Ectodermal cell (in vitro differentiated cells): ENCODE measurements at regions not wholly inside any gene's neighbourhood (a gene's known extent, or its start where the extent isn't known, plus 50 kb on each side); places are given as distances from the start of the nearest gene placed in this dataset.

Source experiments
- H3K27ac ChIP-seq: 2 replicates; pipeline ENCODE4 v1.7.0; 2013; ENCODE audit warnings: mild to moderate bottlenecking, low read depth, low read length; ENCODE audit not compliant: insufficient read depth, poor library complexity, severe bottlenecking
- H3K27me3 ChIP-seq: 2 replicates; pipeline ENCODE4 v1.7.0; 2013; ENCODE audit warnings: mild to moderate bottlenecking, low read length; ENCODE audit not compliant: insufficient read depth, control insufficient read depth, poor library complexity, severe bottlenecking
- H3K36me3 ChIP-seq: one replicate; pipeline ENCODE4 v1.7.0; 2013; ENCODE audit warnings: low read length; ENCODE audit not compliant: control insufficient read depth, insufficient read depth
- H3K4me1 ChIP-seq: one replicate; pipeline ENCODE4 v1.7.0; 2013; ENCODE audit warnings: low read length; ENCODE audit not compliant: control insufficient read depth, insufficient read depth
- H3K4me3 ChIP-seq: 2 replicates; pipeline ENCODE4 v1.7.0; 2013; ENCODE audit warnings: low read depth, low read length, control low read depth; ENCODE audit not compliant: insufficient read depth
- H3K9me3 ChIP-seq: 2 replicates; pipeline ENCODE4 v1.7.0; 2013; ENCODE audit warnings: mild to moderate bottlenecking, low read length, moderate library complexity; ENCODE audit not compliant: control insufficient read depth
- WGBS, 2 experiments: methylation state at CpG; one replicate each; pipeline ENCODE4 v1.1.7; 2013; ENCODE audit warnings: missing lambda C conversion rate in 2 of 2; 5-methylcytosine and 5-hydroxymethylcytosine counted together

DNA sequence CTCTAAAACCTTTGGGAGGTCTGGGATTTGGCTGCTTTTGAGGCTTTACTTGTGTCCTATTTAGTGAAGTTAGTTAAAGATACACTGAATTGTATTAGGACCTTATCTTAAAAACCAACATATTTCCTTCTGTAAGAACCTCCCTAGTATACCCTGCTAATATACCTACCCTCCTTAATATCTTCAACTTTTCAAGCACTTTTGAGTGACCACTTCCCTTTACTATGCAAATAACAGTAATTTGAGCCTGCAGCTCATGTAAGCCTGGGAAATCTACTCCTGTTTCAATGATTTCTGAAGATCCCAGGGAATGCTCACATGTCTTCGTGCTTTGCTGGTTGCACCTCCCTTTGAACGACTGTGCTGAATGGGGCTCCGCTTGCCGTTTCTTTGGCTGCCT is 358.5 kb downstream of the YTHDC2 start:
- no peaks in the 10 kb centered on the region for H3K27me3 ChIP-seq
- no peaks in the 10 kb centered on the region for H3K4me1 ChIP-seq
- H3K36me3 ChIP-seq = no peaks in the 10 kb centered on the region
- no peaks in the 10 kb centered on the region for H3K9me3 ChIP-seq
- H3K27ac ChIP-seq = no peak overlapping the region
- WGBS, 2 experiments = 63 to 83% methylated on average over 3 to 4 of the region's 4 CpGs
- no peak overlapping the region for H3K4me3 ChIP-seq

DNA sequence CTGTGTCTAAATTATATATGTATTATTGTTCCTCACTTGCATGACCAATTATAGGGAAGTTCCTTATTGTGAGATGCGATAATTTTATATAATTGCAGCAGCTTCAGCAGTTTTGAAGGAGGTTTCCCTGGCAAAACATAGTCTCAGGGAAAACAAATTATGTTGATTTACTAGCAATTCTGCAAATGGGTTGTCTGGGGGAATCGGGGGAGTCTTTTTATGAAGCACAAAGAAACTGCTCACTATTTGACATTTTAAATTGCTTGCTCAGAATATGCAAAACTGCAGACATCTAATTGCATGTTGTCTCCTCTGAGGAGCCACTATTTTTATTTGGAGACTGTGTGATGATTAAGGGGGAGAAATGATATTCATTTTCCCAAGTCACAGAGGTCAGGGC is 361.6 kb downstream of the YTHDC2 start:
- no peaks in the 10 kb centered on the region for H3K36me3 ChIP-seq
- no peaks in the 10 kb centered on the region for H3K27me3 ChIP-seq
- H3K4me1 ChIP-seq = no peaks in the 10 kb centered on the region
- WGBS, 2 experiments = 94 to 95% methylated on average over 2 of the region's 2 CpGs
- H3K4me3 ChIP-seq = no peak overlapping the region
- H3K27ac ChIP-seq = no peak overlapping the region
- no peaks in the 10 kb centered on the region for H3K9me3 ChIP-seq

DNA sequence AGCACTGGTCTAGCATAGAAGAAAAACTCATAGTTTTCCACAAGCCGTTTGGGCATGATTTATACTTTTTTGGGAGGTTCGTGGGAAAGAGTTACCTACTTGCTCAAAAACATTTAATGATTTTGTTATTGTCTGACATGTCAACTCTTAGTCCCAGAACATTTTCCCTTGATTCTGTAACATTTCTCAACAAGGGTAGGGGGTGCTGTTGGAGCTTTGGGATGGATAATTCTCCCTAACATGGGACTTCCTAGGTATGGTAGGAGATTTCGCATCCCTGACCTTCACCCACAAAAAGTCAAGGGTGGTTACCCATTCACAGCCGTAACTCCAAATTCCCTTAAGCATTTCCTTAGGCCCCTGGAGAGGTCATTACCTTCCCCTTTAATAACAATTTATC is 378.0 kb downstream of the YTHDC2 start:
- Histone ChIP-seq H3K4me3 (no peak overlapping the region), H3K4me1 (no peaks in the 10 kb centered on the region), H3K27ac (no peak overlapping the region), H3K36me3 (no peaks in the 10 kb centered on the region), H3K9me3 (no peaks in the 10 kb centered on the region), H3K27me3 (no peaks in the 10 kb centered on the region)
- WGBS, 2 experiments = 89 to 95% methylated on average over 4 of the region's 4 CpGs

DNA sequence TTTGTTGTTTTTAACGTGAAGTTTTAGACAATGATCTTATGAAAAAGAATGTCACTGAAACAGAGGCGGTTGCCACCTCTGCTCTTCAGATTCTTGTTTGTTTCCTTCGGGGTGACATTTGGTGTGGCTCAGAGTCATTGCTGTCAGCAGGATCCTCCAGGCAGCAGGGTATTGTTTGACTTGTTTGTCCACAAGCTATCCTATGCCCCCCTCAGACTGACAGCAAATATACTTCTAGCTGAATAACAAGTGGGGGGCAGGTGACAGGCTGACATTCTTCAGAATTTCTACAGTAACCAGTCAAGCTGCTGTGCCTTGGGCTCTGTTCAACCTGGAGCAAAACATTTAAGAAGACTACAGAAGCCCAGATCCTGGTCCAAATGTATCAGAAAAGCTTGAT is 383.3 kb downstream of the YTHDC2 start:
- H3K36me3 ChIP-seq = no peaks in the 10 kb centered on the region
- no peak overlapping the region for H3K4me3 ChIP-seq
- no peaks in the 10 kb centered on the region for H3K27me3 ChIP-seq
- H3K27ac ChIP-seq = no peak overlapping the region
- WGBS, 2 experiments = 68 to 79% methylated on average over 3 of the region's 3 CpGs
- peaks cover 4% of the 10 kb centered on the region for H3K4me1 ChIP-seq
- H3K9me3 ChIP-seq = no peaks in the 10 kb centered on the region

DNA sequence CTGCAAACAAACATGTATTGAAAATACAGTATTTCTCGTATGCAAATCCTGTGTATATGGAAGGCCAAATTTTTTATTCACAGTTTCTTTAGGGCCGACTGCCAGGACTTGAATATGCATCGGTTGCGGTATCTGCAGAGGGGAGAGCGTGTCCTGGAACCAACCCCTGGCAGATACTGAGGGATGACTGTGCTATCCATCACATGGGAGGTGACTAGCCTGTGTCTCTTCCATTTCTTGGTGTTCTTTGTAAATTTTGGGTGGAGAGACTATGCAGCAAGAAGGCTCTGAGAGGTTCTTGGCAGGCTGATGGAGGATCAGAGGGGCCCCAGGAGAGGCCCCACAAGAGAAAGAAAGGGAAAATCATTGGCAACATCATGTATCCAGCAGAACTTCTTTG is 384.3 kb downstream of the YTHDC2 start:
- Histone ChIP-seq H3K27me3 (no peaks in the 10 kb centered on the region), H3K4me1 (peaks cover 4% of the 10 kb centered on the region), H3K27ac (no peak overlapping the region), H3K36me3 (no peaks in the 10 kb centered on the region), H3K4me3 (no peak overlapping the region), H3K9me3 (no peaks in the 10 kb centered on the region)
- WGBS, 2 experiments = 93 to 95% methylated on average over 5 of the region's 5 CpGs

DNA sequence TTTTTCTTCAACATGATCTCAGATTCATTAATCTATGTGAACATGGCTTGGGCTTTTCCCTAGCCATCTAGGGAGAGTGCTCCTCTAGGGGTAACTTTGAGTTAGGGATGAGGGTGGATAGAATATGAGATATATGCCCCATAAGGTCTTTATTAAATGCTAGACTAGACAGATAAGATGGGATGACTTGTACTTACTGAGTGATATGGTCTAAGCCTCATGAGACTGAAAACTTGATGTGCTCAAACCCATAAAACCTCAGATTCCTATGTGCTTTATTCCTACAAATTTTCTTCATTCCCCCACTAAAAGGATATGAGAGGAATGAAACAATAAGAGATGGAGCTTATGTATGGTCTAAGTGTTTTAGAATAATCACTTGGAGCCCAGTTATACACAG is 386.6 kb downstream of the YTHDC2 start:
- peaks cover 4% of the 10 kb centered on the region for H3K4me1 ChIP-seq
- no peak overlapping the region for H3K27ac ChIP-seq
- H3K36me3 ChIP-seq = no peaks in the 10 kb centered on the region
- no peak overlapping the region for H3K4me3 ChIP-seq
- H3K9me3 ChIP-seq = no peaks in the 10 kb centered on the region
- no peaks in the 10 kb centered on the region for H3K27me3 ChIP-seq

DNA sequence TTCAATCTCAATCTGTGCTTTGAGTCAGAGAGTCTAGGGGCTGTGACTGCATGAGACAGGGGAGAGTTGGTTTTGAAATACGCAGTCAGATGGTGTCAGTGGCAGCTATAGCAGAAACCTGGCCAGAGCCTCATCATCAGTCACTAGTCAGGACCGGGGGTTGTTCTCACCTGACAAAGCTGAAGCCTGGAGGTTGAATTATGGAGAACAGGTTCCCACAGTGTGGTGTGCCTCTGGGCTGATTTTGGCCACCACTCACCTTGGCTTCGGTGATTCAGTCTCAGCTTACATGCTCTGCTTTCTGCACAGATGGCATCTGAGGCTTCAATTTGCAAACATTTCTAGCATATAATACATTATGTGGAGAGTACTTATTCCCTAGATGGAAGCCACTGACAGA is 387.3 kb downstream of the YTHDC2 start:
- no peak overlapping the region for H3K4me3 ChIP-seq

DNA sequence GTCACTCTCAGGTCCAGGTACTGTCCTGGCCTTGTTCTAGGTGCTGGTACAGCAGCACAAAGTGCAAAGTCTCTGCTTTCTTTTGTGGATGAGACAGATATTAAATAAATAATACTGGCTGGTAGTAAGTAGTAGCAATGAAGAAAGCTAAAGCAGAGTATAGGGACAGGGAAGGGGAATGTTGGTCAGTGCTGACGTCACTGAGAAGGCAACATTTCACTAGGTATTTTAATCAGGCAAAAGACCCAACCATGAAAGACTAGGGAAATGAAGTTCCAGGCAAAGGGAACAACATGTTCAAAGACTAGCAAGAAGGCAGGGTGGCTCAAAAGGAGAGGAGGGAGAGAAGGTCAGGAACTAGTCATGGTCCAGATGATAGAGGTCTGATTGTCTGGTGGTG is 388.2 kb downstream of the YTHDC2 start:
- Histone ChIP-seq H3K9me3 (no peaks in the 10 kb centered on the region), H3K27me3 (no peaks in the 10 kb centered on the region), H3K36me3 (no peaks in the 10 kb centered on the region), H3K27ac (no peak overlapping the region), H3K4me1 (peaks cover 4% of the 10 kb centered on the region), H3K4me3 (no peak overlapping the region)
- 94 to 100% methylated on average over 1 of the region's 1 CpG for WGBS, 2 experiments

More for the DNA sequence above, 387.3 kb downstream of the YTHDC2 start:
- WGBS, 2 experiments = 92 to 95% methylated on average over 3 of the region's 3 CpGs
- Histone ChIP-seq H3K9me3 (no peaks in the 10 kb centered on the region), H3K36me3 (no peaks in the 10 kb centered on the region), H3K27me3 (no peaks in the 10 kb centered on the region), H3K4me1 (peaks cover 4% of the 10 kb centered on the region), H3K27ac (no peak overlapping the region)

DNA sequence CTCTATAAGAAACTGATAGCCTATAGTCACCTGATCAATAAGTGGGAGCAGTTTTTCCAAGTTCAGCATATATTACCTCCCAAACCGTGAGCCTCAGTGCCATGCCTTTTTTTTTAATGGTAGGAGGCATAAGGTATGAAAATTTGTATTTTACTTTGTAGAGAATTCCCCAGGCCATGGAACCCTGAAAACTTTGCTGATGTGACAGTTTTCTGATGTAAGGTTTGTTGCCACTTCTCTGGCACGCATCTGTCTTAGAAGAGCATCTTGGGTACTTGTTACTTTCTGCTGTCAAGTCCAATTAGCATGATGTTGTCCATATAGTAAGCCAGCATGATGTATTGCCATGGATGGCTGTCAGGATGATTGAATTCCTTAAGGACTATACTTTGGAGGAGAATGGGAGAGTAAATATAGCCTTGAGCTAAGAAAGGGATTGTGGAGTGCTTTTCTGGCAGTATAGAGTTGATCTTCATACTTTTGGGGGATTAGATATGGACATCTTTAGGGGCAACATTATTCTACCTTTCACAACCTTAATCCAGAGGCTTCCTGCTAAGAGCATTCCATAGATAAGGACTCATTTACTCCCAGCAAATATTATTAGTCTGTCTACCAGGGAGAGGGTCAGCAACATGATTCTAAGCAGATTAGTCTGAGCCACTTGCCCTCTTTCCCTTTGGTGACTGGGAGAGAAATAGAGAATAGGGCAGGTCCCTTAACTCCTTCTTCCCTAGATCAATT is 389.6 kb downstream of the YTHDC2 start:
- no peak overlapping the region for H3K4me3 ChIP-seq
- no peaks in the 10 kb centered on the region for H3K27me3 ChIP-seq
- no peaks in the 10 kb centered on the region for H3K9me3 ChIP-seq
- no peak overlapping the region for H3K27ac ChIP-seq
- no peaks in the 10 kb centered on the region for H3K36me3 ChIP-seq
- H3K4me1 ChIP-seq = no peaks in the 10 kb centered on the region
- WGBS, 2 experiments = 91 to 97% methylated on average over 2 of the region's 2 CpGs

DNA sequence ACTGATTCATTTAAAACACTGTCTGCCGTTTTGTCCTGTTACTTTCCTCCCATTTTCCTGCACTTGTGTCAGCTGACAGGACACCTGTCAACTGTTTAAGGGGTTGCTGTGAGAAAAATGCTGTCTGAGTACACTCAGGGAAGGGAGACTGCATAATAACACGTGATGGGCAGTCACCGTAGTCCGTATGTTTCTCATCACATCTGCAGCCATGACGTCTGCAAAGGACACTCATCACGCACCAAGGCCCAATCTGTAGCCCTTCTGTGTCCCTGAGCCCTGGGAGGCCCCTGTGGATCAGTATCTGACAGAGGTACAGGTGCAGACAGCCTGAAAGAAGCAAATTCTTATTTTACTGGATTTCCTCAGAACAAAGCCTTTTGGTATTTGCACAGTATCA is 396.3 kb downstream of the YTHDC2 start:
- 94 to 96% methylated on average over 6 of the region's 6 CpGs for WGBS, 2 experiments
- Histone ChIP-seq H3K4me1 (no peaks in the 10 kb centered on the region), H3K27me3 (no peaks in the 10 kb centered on the region), H3K27ac (no peak overlapping the region), H3K9me3 (no peaks in the 10 kb centered on the region), H3K36me3 (no peaks in the 10 kb centered on the region), H3K4me3 (no peak overlapping the region)

DNA sequence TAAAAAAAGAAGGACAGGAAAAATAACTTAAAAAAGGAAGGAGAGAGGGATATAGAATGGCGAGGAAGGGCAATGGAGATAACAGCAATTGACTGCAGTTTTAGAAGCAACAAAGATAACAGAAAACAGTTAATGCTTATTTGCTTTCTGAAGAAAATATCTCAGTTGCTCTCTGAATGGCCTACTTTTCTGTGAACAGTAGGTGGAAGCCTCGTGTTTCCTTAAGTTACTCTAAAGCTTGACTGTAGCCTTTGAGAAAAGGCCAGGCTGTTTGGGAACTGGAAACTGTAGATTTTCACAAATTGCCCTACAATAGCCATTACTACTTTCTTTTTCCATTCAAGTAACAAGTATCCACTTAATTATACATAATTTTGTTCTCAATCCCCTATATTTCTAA is 404.5 kb downstream of the YTHDC2 start:
- WGBS, 2 experiments = 67 to 76% methylated on average over 2 of the region's 2 CpGs
- H3K4me1 ChIP-seq = no peaks in the 10 kb centered on the region
- H3K27me3 ChIP-seq = no peaks in the 10 kb centered on the region
- no peak overlapping the region for H3K27ac ChIP-seq
- H3K4me3 ChIP-seq = no peak overlapping the region
- H3K9me3 ChIP-seq = no peaks in the 10 kb centered on the region
- H3K36me3 ChIP-seq = no peaks in the 10 kb centered on the region
